ENCODE measurements at regions not wholly inside any gene's neighbourhood (a gene's known extent, or its start where the extent isn't known, plus 50 kb on each side); places are given as distances from the start of the nearest gene placed in this dataset.

GRCh38 chr13:85186356-85187045 is 612.7 kb downstream of the SLITRK6 start:
- no peaks in the 10 kb centered on the region for H4K20me1 ChIP-seq (ENCODE audit: low read depth)
- DNase-seq (ENCODE audit: low spot score), result no peak
- H3K36me3 ChIP-seq, result no peaks in the 10 kb centered on the region
- no peaks in the 10 kb centered on the region for H3K9me3 Mint-ChIP-seq
- H3K27me3 ChIP-seq, result no peaks in the 10 kb centered on the region
- H3K9ac ChIP-seq, result no peak overlapping the region
- TF ChIP-seq EZH2 (IDR thresholded peaks at IDR 0.05), result no peak
- TF ChIP-seq CTCF (IDR thresholded peaks at IDR 0.05), result no peak
- no peak for TF ChIP-seq EZH2phosphoT487 (IDR thresholded peaks at IDR 0.05)
- H3K4me3 Mint-ChIP-seq, result no peak overlapping the region
- H3K4me2 ChIP-seq, result no peak overlapping the region
- no peaks in the 10 kb centered on the region for H3K79me2 ChIP-seq (ENCODE audit: low read depth)
- no peak overlapping the region for H2AFZ ChIP-seq (replicated peaks)
- H3K4me1 ChIP-seq, result no peaks in the 10 kb centered on the region
- no peaks in the 10 kb centered on the region for H3F3A ChIP-seq (ENCODE audit: low read depth)
- H3K27ac ChIP-seq, result no peak overlapping the region
- H3K4me3 ChIP-seq, result no peak overlapping the region
- peaks cover 3% of the 10 kb centered on the region for H3K27me3 Mint-ChIP-seq (ENCODE audit: insufficient read depth, low read depth)
- H3K36me3 Mint-ChIP-seq, result no peaks in the 10 kb centered on the region
- H3K4me1 Mint-ChIP-seq, result no peaks in the 10 kb centered on the region
- no peaks in the 10 kb centered on the region for H3K9me3 ChIP-seq (ENCODE audit: low read depth)
- no peak overlapping the region for H3K27ac Mint-ChIP-seq

- no peaks in the 10 kb centered on the region for H3K27me3 ChIP-seq
- H3K79me2 ChIP-seq (ENCODE audit: low read depth), result no peaks in the 10 kb centered on the region
- no peaks in the 10 kb centered on the region for H3K9me3 ChIP-seq (ENCODE audit: low read depth)
- Mint-ChIP-seq H3K4me3 (no peak overlapping the region), H3K36me3 (no peaks in the 10 kb centered on the region), H3K4me1 (no peaks in the 10 kb centered on the region), H3K27ac (no peak overlapping the region), H3K27me3 (ENCODE audit: insufficient read depth, low read depth) (no peaks in the 10 kb centered on the region), H3K9me3 (no peaks in the 10 kb centered on the region)
- no peaks in the 10 kb centered on the region for H3F3A ChIP-seq (ENCODE audit: low read depth)
- H3K4me3 ChIP-seq, result no peak overlapping the region
- H3K36me3 ChIP-seq, result no peaks in the 10 kb centered on the region
- no peaks in the 10 kb centered on the region for H3K4me1 ChIP-seq
- H3K27ac ChIP-seq, result no peak overlapping the region
- H2AFZ ChIP-seq (replicated peaks), result no peak overlapping the region
- no peaks in the 10 kb centered on the region for H4K20me1 ChIP-seq (ENCODE audit: low read depth)
- DNase-seq (ENCODE audit: low spot score), result no peak
- TF ChIP-seq CTCF (IDR thresholded peaks at IDR 0.05) (no peak), EZH2phosphoT487 (IDR thresholded peaks at IDR 0.05) (no peak), EZH2 (IDR thresholded peaks at IDR 0.05) (no peak)
- no peak overlapping the region for H3K4me2 ChIP-seq
- no peak overlapping the region for H3K9ac ChIP-seq
Observed at GRCh38 chr13:85174291-85174690, 624.9 kb downstream of the SLITRK6 start.

- Mint-ChIP-seq H3K4me3 (no peak overlapping the region), H3K36me3 (no peaks in the 10 kb centered on the region), H3K27me3 (ENCODE audit: insufficient read depth, low read depth) (no peaks in the 10 kb centered on the region), H3K27ac (no peak overlapping the region), H3K4me1 (no peaks in the 10 kb centered on the region), H3K9me3 (no peaks in the 10 kb centered on the region)
- TF ChIP-seq CTCF (IDR thresholded peaks at IDR 0.05) (no peak), EZH2 (IDR thresholded peaks at IDR 0.05) (no peak), EZH2phosphoT487 (IDR thresholded peaks at IDR 0.05) (no peak)
- H3K4me1 ChIP-seq, result no peaks in the 10 kb centered on the region
- H2AFZ ChIP-seq (replicated peaks), result peak overlapping the region; percentile 36
- H3K4me3 ChIP-seq, result no peak overlapping the region
- H3K27me3 ChIP-seq, result no peaks in the 10 kb centered on the region
- DNase-seq (ENCODE audit: low spot score), result no peak
- H3F3A ChIP-seq (ENCODE audit: low read depth), result no peaks in the 10 kb centered on the region
- H3K9ac ChIP-seq, result no peak overlapping the region
- H3K36me3 ChIP-seq, result no peaks in the 10 kb centered on the region
- no peaks in the 10 kb centered on the region for H4K20me1 ChIP-seq (ENCODE audit: low read depth)
- H3K4me2 ChIP-seq, result no peak overlapping the region
- no peaks in the 10 kb centered on the region for H3K79me2 ChIP-seq (ENCODE audit: low read depth)
- no peak overlapping the region for H3K27ac ChIP-seq
- no peaks in the 10 kb centered on the region for H3K9me3 ChIP-seq (ENCODE audit: low read depth)
Observed at GRCh38 chr13:85170372-85170771, 628.8 kb downstream of the SLITRK6 start.
